Small intestine (tissue), 7 donors: ENCODE measurements at regions not wholly inside any gene's neighbourhood (a gene's known extent, or its start where the extent isn't known, plus 50 kb on each side); places are given as distances from the start of the nearest gene placed in this dataset.

Source experiments
- DNase-seq, 2 donors: peaks; one replicate each; pipeline versions ENCODE4 v3.0.0 to v3.0.0-alpha.2; 2013
- FAIRE-seq: peaks from 2 replicates; lab custom pipeline; 2012; peaks lifted over from hg19 to GRCh38; lab: Jason Lieb, UNC
- H3K27ac ChIP-seq, 3 donors: one replicate each; pipeline ENCODE4 v1.5.1; 2013; ENCODE audit warnings: low read length in 2 of 3, mild to moderate bottlenecking in 2 of 3, control low read depth in 1 of 3, inconsistent platforms in 1 of 3, low read depth in 1 of 3, moderate library complexity in 1 of 3
- H3K27me3 ChIP-seq, 3 donors: one replicate each; pipeline ENCODE4 v1.6.1; 2013; ENCODE audit warnings: low read length in 3 of 3, inconsistent platforms in 1 of 3; ENCODE audit not compliant: control insufficient read depth in 3 of 3, insufficient read depth in 3 of 3
- H3K36me3 ChIP-seq, 3 donors: one replicate each; pipeline ENCODE4 v1.6.1; 2013; ENCODE audit warnings: low read length in 3 of 3, inconsistent platforms in 1 of 3, low read depth in 1 of 3, mild to moderate bottlenecking in 1 of 3, moderate library complexity in 1 of 3; ENCODE audit not compliant: control insufficient read depth in 3 of 3, insufficient read depth in 2 of 3
- H3K4me1 ChIP-seq, 3 donors: one replicate each; pipeline ENCODE4 v1.6.1; 2013; ENCODE audit warnings: low read length in 2 of 3, inconsistent platforms in 1 of 3, low read depth in 1 of 3, mild to moderate bottlenecking in 1 of 3, moderate library complexity in 1 of 3; ENCODE audit not compliant: control insufficient read depth in 3 of 3, insufficient read depth in 2 of 3
- H3K4me3 ChIP-seq, 3 donors: one replicate each; pipeline ENCODE4 v1.5.1; 2013; ENCODE audit warnings: low read length in 3 of 3, control low read depth in 1 of 3, inconsistent platforms in 1 of 3, low read depth in 1 of 3, mild to moderate bottlenecking in 1 of 3, moderate library complexity in 1 of 3
- H3K9me3 ChIP-seq, 2 donors: one replicate each; pipeline ENCODE4 v1.6.1; 2013; ENCODE audit warnings: low read depth in 1 of 2, low read length in 1 of 2; ENCODE audit not compliant: control insufficient read depth in 2 of 2, insufficient read depth in 1 of 2
- WGBS, 3 donors: extraction: QIAGEN DNeasy Blood & Tissue Kit; methylation state at CpG; one replicate each; pipeline ENCODE4 v1.1.7; 2013; 5-methylcytosine and 5-hydroxymethylcytosine counted together
- donor health status: healthy with polysubstance abuse.
- donor health status: control.
- donor health status: control.
- donor health status: Bipolar disorder and iron deficiency.
- donor health status: healthy.

DNA sequence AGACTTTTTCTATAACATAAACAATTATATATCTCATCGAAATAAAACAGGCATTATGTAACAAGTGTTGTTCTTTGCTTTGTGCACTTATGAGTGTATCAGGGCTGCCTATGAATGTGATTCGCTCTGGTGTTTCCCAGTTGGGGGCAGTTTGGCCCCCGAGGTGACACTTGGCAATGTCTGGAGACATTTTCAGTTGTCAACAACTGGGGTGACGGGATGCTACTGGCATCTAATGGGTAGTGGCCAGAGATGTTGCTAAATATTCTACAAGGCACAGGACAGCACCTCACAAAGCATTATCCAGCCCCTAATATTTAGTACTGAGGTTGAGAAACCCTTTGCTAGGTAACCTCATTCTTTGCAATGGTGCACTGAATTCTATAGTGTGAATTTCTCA is 83.3 kb downstream of the PLCE1 start:
- no peak for DNase-seq
- Histone ChIP-seq H3K4me1 (peaks cover 0 to 15% (median 3%) of the 10 kb centered on the region in 3 donors), H3K9me3 (no peaks in the 10 kb centered on the region), H3K27me3 (no peaks in the 10 kb centered on the region), H3K36me3 (peaks cover 0 to 4% (median 0%) of the 10 kb centered on the region in 3 donors), H3K4me3 (no peak overlapping the region), H3K27ac (peak overlapping the region in 1 of 3 donors; percentile 23)
- 69 to 92% (median 72%) methylated on average over 4 of the region's 4 CpGs for WGBS, 3 donors
- FAIRE-seq = no peak

DNA sequence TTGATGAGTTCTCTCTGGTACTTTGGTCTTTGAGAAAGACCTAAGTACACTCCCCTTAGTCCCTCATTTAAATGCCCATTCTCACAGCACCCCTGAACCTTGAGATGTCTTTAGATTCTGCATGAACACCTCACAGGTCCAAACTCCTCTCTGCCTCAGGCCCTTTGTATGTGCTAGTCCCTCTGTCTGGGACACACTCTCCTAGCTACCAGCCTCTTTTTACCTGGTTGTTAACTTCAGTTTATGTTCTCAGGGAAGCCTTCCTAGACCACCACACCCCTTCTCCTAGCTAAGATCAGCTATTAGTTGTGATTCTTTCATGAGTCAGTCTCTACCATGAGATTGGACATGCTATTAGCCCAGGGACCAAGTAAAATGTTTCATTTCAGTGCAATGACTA is 86.4 kb downstream of the PLCE1 start:
- Histone ChIP-seq H3K27me3 (no peaks in the 10 kb centered on the region), H3K4me1 (peaks cover 2 to 15% (median 3%) of the 10 kb centered on the region in 3 donors), H3K4me3 (no peak overlapping the region), H3K9me3 (no peaks in the 10 kb centered on the region), H3K36me3 (no peaks in the 10 kb centered on the region), H3K27ac (no peak overlapping the region)
- DNase-seq = no peak
- FAIRE-seq = no peak

DNA sequence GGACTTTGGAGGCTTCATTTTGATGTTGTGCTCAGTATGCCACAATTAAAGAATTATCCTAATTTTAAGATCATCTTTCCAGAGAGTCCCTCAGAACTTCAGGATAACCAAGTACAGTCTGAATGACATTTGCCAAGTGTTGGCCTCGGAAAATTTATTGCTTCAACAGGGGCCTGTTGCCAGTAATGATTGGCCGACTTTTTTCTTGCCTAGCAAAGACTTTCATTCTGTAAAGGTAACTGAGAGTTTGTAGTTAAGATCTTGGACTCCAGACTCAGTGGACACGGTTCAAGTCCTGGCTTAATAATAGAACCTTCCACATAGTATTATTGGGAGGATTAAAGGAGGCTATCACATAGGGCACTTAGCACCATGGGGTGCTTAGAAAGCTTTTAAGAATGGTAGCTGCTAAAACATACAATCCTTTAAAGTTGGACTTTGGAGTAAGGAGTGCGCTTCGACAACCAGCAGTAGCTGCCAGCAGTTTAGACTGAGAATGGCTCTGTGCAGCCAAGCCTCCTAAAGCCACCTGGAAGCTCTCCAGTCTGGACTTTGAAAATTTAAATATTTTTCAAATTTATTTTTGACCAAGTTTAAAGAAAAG is 90.0 kb downstream of the PLCE1 start:
- Histone ChIP-seq H3K4me3 (no peak overlapping the region), H3K27me3 (no peaks in the 10 kb centered on the region), H3K27ac (no peak overlapping the region), H3K4me1 (peaks cover 0 to 4% (median 2%) of the 10 kb centered on the region in 3 donors), H3K9me3 (no peaks in the 10 kb centered on the region), H3K36me3 (peaks cover 0 to 9% (median 0%) of the 10 kb centered on the region in 3 donors)
- DNase-seq (peak; percentile 9 to 39), FAIRE-seq (no peak)
- WGBS, 3 donors = 10 to 48% (median 44%) methylated on average over 5 of the region's 5 CpGs

DNA sequence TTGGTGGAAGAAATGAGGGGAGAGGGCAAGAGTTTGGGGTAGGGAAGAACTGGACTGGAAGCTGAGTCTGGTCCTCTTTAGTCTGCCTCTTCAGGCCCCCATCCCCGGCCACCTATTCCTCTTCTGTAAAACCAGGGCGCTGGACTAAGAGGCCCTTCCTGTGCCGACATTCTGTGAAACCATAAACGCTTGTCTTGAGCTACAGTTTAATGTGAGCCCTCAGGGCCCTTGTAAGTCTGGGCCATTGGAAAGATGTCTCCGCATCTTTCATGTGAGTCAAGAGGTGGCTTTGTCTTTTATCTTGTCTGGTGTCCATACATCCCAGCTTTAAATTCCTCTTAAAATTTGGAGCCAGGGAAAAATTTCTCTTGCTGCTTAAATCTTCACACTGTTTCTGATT is 90.6 kb downstream of the PLCE1 start:
- Histone ChIP-seq H3K36me3 (peaks cover 0 to 9% (median 0%) of the 10 kb centered on the region in 3 donors), H3K4me1 (peaks cover 0 to 4% (median 2%) of the 10 kb centered on the region in 3 donors), H3K9me3 (no peaks in the 10 kb centered on the region), H3K4me3 (no peak overlapping the region), H3K27ac (no peak overlapping the region), H3K27me3 (no peaks in the 10 kb centered on the region)
- no peak for FAIRE-seq
- WGBS, 3 donors = 90 to 98% (median 96%) methylated on average over 5 of the region's 5 CpGs
- no peak for DNase-seq

DNA sequence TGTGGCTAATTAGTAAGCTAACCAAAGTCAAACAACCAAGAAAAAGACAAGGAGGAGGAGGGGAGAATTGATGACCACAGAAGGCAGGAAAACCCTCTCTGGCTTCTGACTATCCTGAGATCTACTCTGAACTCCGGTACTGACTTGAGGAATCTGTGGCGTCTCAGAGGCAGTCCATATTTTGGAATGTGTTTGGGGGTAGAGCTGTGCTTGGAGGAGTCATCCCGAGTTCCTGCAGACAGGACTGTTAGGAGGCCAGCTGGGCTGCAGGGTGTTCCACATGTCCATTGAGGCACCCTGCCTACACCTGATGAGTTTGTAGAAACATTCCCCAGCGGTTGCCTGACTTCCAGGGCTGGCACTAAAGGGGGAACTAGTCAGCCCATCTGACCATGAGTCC is 91.6 kb downstream of the PLCE1 start:
- Histone ChIP-seq H3K36me3 (peaks cover 0 to 9% (median 0%) of the 10 kb centered on the region in 3 donors), H3K4me1 (peaks cover 0 to 4% (median 2%) of the 10 kb centered on the region in 3 donors), H3K9me3 (no peaks in the 10 kb centered on the region), H3K27me3 (no peaks in the 10 kb centered on the region), H3K4me3 (no peak overlapping the region), H3K27ac (no peak overlapping the region)
- FAIRE-seq = no peak
- WGBS, 3 donors = 75 to 94% (median 79%) methylated on average over 4 of the region's 4 CpGs
- DNase-seq = no peak

DNA sequence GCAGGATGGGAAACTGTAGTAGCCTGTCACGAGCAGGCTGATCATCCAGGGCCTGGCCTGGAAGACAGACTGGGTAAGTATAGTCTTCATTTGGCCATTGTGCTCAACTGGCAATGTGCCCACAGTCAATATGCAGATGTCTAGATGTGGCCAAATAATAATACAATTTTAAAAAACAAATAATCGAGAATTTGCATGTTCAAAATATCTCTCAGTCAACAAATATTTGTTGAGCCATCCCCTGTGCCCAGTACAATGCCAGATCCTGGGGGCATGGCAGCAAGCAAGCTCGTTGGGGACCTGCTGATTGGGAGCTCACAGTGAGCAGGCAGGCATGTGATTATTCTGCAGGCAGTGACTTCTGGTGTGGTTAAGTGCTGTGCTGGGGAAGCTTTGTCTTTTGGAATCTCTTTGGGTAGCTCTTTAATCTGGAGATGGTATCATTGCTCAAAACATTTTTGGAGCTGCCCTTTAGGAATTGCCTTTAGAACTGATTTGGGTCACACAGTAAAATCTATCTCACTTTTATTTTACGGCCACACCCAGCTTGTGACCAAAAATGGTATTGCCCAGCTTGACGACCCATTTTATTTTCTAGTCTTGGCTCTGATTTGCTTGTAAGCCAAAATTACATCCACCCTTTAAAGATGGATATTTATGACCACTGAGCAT is 92.2 kb downstream of the PLCE1 start:
- Histone ChIP-seq H3K9me3 (no peaks in the 10 kb centered on the region), H3K27me3 (no peaks in the 10 kb centered on the region), H3K4me1 (peaks cover 0 to 4% (median 2%) of the 10 kb centered on the region in 3 donors), H3K4me3 (no peak overlapping the region), H3K27ac (no peak overlapping the region), H3K36me3 (peaks cover 0 to 9% (median 0%) of the 10 kb centered on the region in 3 donors)
- 71 to 84% (median 81%) methylated on average over 5 of the region's 5 CpGs for WGBS, 3 donors
- FAIRE-seq (no peak), DNase-seq (no peak)

DNA sequence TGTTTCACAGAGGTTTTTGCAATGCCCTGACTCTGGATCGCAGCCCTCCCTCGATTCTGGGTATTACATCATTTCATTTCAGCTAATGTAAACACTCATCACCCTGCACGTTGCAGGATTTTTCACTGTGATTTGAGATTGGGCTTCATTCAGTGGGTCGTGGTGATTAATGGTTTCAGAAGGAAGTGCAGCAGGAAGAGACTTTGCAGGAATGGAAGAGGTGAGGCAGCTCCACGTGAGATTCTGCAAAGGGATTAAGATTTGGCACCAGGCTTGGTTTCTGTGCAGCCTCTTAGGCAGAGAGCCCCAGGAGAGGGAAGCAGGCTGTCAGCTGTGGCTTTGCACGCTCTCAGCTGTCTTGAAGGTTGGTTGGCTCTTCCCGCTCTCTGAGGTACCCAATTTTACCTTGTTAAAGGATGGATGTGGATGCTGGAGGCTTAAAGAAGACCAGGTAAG is 95.2 kb downstream of the PLCE1 start:
- Histone ChIP-seq H3K27ac (no peak overlapping the region), H3K27me3 (no peaks in the 10 kb centered on the region), H3K36me3 (peaks cover 0 to 9% (median 0%) of the 10 kb centered on the region in 3 donors), H3K4me1 (peaks cover 0 to 4% (median 0%) of the 10 kb centered on the region in 3 donors), H3K9me3 (no peaks in the 10 kb centered on the region), H3K4me3 (no peak overlapping the region)
- 28 to 58% (median 55%) methylated on average over 7 of the region's 7 CpGs for WGBS, 3 donors
- FAIRE-seq (no peak), DNase-seq (peak in 1 of 2 donors; percentile 8)

DNA sequence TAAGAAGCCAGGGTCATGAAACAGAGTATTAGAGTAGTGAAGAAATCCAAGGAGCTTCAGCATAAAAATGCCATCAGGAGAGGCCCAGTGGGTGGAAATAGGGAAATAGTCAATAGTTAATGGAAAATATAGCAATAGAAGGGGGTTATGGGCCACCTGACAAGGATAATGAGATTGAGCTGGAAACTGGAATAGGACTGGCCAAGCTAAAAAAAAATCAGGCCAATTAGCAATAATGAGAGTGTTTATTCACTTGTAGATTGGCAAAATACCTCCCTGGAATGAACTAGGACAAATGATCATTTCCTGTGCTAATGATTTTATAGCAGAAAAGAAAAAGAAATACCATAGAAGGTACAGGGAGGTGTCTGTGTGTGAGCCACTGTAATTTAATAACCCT is 97.9 kb downstream of the PLCE1 start:
- Histone ChIP-seq H3K27me3 (no peaks in the 10 kb centered on the region), H3K36me3 (peaks cover 0 to 6% (median 0%) of the 10 kb centered on the region in 3 donors), H3K4me1 (peaks cover 0 to 4% (median 0%) of the 10 kb centered on the region in 3 donors), H3K4me3 (no peak overlapping the region), H3K27ac (no peak overlapping the region), H3K9me3 (no peaks in the 10 kb centered on the region)
- no peak for DNase-seq
- no peak for FAIRE-seq
